Fibroblast of the aortic adventitia (primary cell): ENCODE measurements at regions not wholly inside any gene's neighbourhood (a gene's known extent, or its start where the extent isn't known, plus 50 kb on each side); places are given as distances from the start of the nearest gene placed in this dataset.
A peak's percentile ranks its signal among the peaks of the same experiment; 100 is the strongest.
"Not testable (repeated sequence)": the region's sequence is repeated elsewhere in the genome, so short reads cannot be mapped to it uniquely, and the experiment has no call there.

Experiments
- DNase-seq: peaks from one replicate; pipeline ENCODE4 v3.0.0-alpha.2; 2010; ENCODE audit warnings: low read depth
- H3K4me3 ChIP-seq: 2 replicates; pipeline ENCODE4 v1.5.1; 2011; ENCODE audit warnings: low read depth, mild to moderate bottlenecking, control low read depth, low read length, moderate library complexity

- H3K4me3 ChIP-seq, DNase-seq: not testable (repeated sequence)
Observed at GRCh38 chr1:206256935-206257334, 53.6 kb downstream of the SRGAP2 start.

GRCh38 chr1:206261473-206261872 lies 58.1 kb downstream of the SRGAP2 start:
- not testable (repeated sequence) for H3K4me3 ChIP-seq, DNase-seq

GRCh38 chr1:206262424-206262823 lies 59.1 kb downstream of the SRGAP2 start:
- not testable (repeated sequence) for H3K4me3 ChIP-seq, DNase-seq

- not testable (repeated sequence) for DNase-seq, H3K4me3 ChIP-seq
Observed at GRCh38 chr1:206264916-206265315, 61.6 kb downstream of the SRGAP2 start.

GRCh38 chr1:206271153-206271552 lies 67.8 kb downstream of the SRGAP2 start:
- H3K4me3 ChIP-seq, result not testable (repeated sequence)

GRCh38 chr1:206273104-206273503 lies 69.8 kb downstream of the SRGAP2 start:
- not testable (repeated sequence) for H3K4me3 ChIP-seq, DNase-seq

More at GRCh38 chr1:206271153-206271552, 67.8 kb downstream of the SRGAP2 start:
- DNase-seq, result not testable (repeated sequence)

- DNase-seq, H3K4me3 ChIP-seq: not testable (repeated sequence)
Observed at GRCh38 chr1:206276143-206276542, 72.8 kb downstream of the SRGAP2 start.

GRCh38 chr1:206278683-206279082 lies 75.3 kb downstream of the SRGAP2 start:
- DNase-seq, result peak; percentile 3
- H3K4me3 ChIP-seq, result not testable (repeated sequence)

- H3K4me3 ChIP-seq, DNase-seq: not testable (repeated sequence)
Observed at GRCh38 chr1:206280683-206281082, 77.3 kb downstream of the SRGAP2 start.

- DNase-seq, H3K4me3 ChIP-seq: not testable (repeated sequence)
Observed at GRCh38 chr1:206281912-206282654, 78.7 kb downstream of the SRGAP2 start.

- DNase-seq, result not testable (repeated sequence)
Observed at GRCh38 chr1:206285024-206285960, 82.0 kb downstream of the SRGAP2 start.

GRCh38 chr1:206287759-206288158 lies 84.4 kb downstream of the SRGAP2 start:
- H3K4me3 ChIP-seq, DNase-seq: not testable (repeated sequence)

More at GRCh38 chr1:206285024-206285960, 82.0 kb downstream of the SRGAP2 start:
- H3K4me3 ChIP-seq, result not testable (repeated sequence)

- not testable (repeated sequence) for DNase-seq, H3K4me3 ChIP-seq
Observed at GRCh38 chr1:206288453-206288852, 85.1 kb downstream of the SRGAP2 start.

GRCh38 chr1:206297145-206298031 lies 94.0 kb downstream of the SRGAP2 start:
- DNase-seq, result not testable (repeated sequence)

GRCh38 chr1:206298032-206298392 lies 94.7 kb downstream of the SRGAP2 start:
- not testable (repeated sequence) for DNase-seq, H3K4me3 ChIP-seq

More at GRCh38 chr1:206297145-206298031, 94.0 kb downstream of the SRGAP2 start:
- H3K4me3 ChIP-seq, result not testable (repeated sequence)

GRCh38 chr1:206299181-206299791 lies 95.9 kb downstream of the SRGAP2 start:
- H3K4me3 ChIP-seq, DNase-seq: not testable (repeated sequence)

GRCh38 chr1:206299942-206300341 lies 96.6 kb downstream of the SRGAP2 start:
- H3K4me3 ChIP-seq, DNase-seq: not testable (repeated sequence)

GRCh38 chr1:206302056-206302455 lies 98.7 kb downstream of the SRGAP2 start:
- not testable (repeated sequence) for H3K4me3 ChIP-seq
- peak; percentile 2 for DNase-seq
